WTC11 (cell line): ENCODE measurements at regions not wholly inside any gene's neighbourhood (a gene's known extent, or its start where the extent isn't known, plus 50 kb on each side); places are given as distances from the start of the nearest gene placed in this dataset.
A peak's percentile ranks its signal among the peaks of the same experiment; 100 is the strongest.
"Not testable (repeated sequence)": the region's sequence is repeated elsewhere in the genome, so short reads cannot be mapped to it uniquely, and the experiment has no call there.

Experiments
- ATAC-seq: fragments of 200-7000 bp; cut with Tn5 transposase; 2 replicates; pipeline ENCODE4 v1.10.0; 2021; ENCODE audit warnings: mild to moderate bottlenecking, moderate library complexity
- CTCF ChIA-PET: fragments of 300-600 bp; sonication (Branson Sonifier 250); formaldehyde crosslinking; loops from one replicate; lab custom pipeline; 2021; ENCODE audit warnings: antibody characterized with exemption; lab: Charles Lee
- POLR2A ChIA-PET: fragments of 350-600 bp; sonication (Branson Sonifier 250); formaldehyde crosslinking; loops from one replicate; lab custom pipeline; 2021; ENCODE audit warnings: antibody characterized with exemption; lab: Charles Lee
- DNase-seq: peaks from one replicate; pipeline ENCODE4 v3.0.0; 2021; ENCODE audit warnings: low spot score
- H3K27ac Mint-ChIP-seq: 2 replicates; pipeline ENCODE4 v1.8.0; 2021; ENCODE audit warnings: mixed read lengths
- H3K27me3 Mint-ChIP-seq: 2 replicates; pipeline ENCODE4 v1.8.0; 2021; ENCODE audit warnings: low read depth, mild to moderate bottlenecking, moderate library complexity, mixed read lengths
- H3K36me3 Mint-ChIP-seq: 2 replicates; pipeline ENCODE4 v1.8.0; 2021; ENCODE audit warnings: mixed read lengths
- H3K4me1 Mint-ChIP-seq: 2 replicates; pipeline ENCODE4 v1.8.0; 2022; ENCODE audit warnings: mixed read lengths
- H3K4me3 Mint-ChIP-seq: 2 replicates; pipeline ENCODE4 v1.8.0; 2021; ENCODE audit warnings: mild to moderate bottlenecking, moderate library complexity, mixed read lengths
- H3K9me3 Mint-ChIP-seq: 2 replicates; pipeline ENCODE4 v1.8.0; 2021; ENCODE audit warnings: mixed read lengths
- CBFB ChIP-seq: sonication (generic); formaldehyde crosslinking; IDR thresholded peaks from 2 replicates; pipeline ENCODE4 v1.8.1; 2022; ENCODE audit warnings: mild to moderate bottlenecking, low read depth, missing genetic modification reagents
- CREB1 ChIP-seq: sonication (generic); formaldehyde crosslinking; IDR thresholded peaks from 2 replicates; pipeline ENCODE4 v1.8.0; 2023; ENCODE audit warnings: mild to moderate bottlenecking, missing genetic modification reagents
- CREM ChIP-seq: sonication (generic); formaldehyde crosslinking; IDR thresholded peaks from 2 replicates; pipeline ENCODE4 v1.8.1; 2022; ENCODE audit warnings: mild to moderate bottlenecking, missing genetic modification reagents, moderate library complexity
- FOXK1 ChIP-seq: sonication (generic); formaldehyde crosslinking; IDR thresholded peaks from 2 replicates; pipeline ENCODE4 v1.8.0; 2022; ENCODE audit warnings: mild to moderate bottlenecking, moderate library complexity, missing genetic modification reagents
- JAZF1 ChIP-seq: fragments of 250-450 bp; sonication (Bioruptor Pico); IDR thresholded peaks from 2 replicates; pipeline ENCODE4 v1.9.0; 2021; ENCODE audit warnings: moderate library complexity, mild to moderate bottlenecking, inconsistent platforms
- KAT7 ChIP-seq: sonication (generic); formaldehyde crosslinking; IDR thresholded peaks from 2 replicates; pipeline ENCODE4 v1.8.1; 2023; ENCODE audit warnings: missing genetic modification reagents, mild to moderate bottlenecking, borderline replicate concordance
- NFATC4 ChIP-seq: fragments of 250-450 bp; sonication (Bioruptor Pico); IDR thresholded peaks from 2 replicates; pipeline ENCODE4 v1.9.0; 2021; ENCODE audit warnings: mild to moderate bottlenecking
- NR1H2 ChIP-seq: sonication (generic); formaldehyde crosslinking; IDR thresholded peaks from 2 replicates; pipeline ENCODE4 v1.9.0; 2021; ENCODE audit warnings: mild to moderate bottlenecking, moderate library complexity, missing genetic modification reagents
- PRRX2 ChIP-seq: fragments of 250-450 bp; sonication (Bioruptor Pico); IDR thresholded peaks from 2 replicates; pipeline ENCODE4 v1.8.0; 2021; ENCODE audit warnings: mild to moderate bottlenecking
- SP1 ChIP-seq: sonication (generic); formaldehyde crosslinking; conservative IDR thresholded peaks from 2 replicates; pipeline ENCODE4 v1.8.1; 2022; ENCODE audit warnings: missing genetic modification reagents
- ZBTB21 ChIP-seq: sonication (generic); formaldehyde crosslinking; IDR thresholded peaks from 2 replicates; pipeline ENCODE4 v1.8.1; 2023; ENCODE audit warnings: mild to moderate bottlenecking, missing genetic modification reagents, borderline replicate concordance
- ZNF416 ChIP-seq: fragments of 250-450 bp; sonication (Bioruptor Pico); IDR thresholded peaks from 2 replicates; pipeline ENCODE4 v1.9.0; 2021; ENCODE audit warnings: mild to moderate bottlenecking, inconsistent platforms
- TF ChIP-seq, protein P1 (sequence below): sonication (generic); formaldehyde crosslinking; IDR thresholded peaks from 2 replicates; pipeline ENCODE4 v1.8.0; 2022; ENCODE audit warnings: mild to moderate bottlenecking, missing genetic modification reagents
- TF ChIP-seq, protein P2 (sequence below): sonication (generic); formaldehyde crosslinking; IDR thresholded peaks from 2 replicates; pipeline ENCODE4 v1.8.0; 2022; ENCODE audit warnings: mild to moderate bottlenecking, missing genetic modification reagents
- TF ChIP-seq, protein P3 (sequence below): sonication (generic); formaldehyde crosslinking; IDR thresholded peaks from 2 replicates; pipeline ENCODE4 v1.8.1; 2022; ENCODE audit warnings: mild to moderate bottlenecking, moderate library complexity, missing genetic modification reagents
- TF ChIP-seq, protein P4 (sequence below): sonication (generic); formaldehyde crosslinking; IDR thresholded peaks from 2 replicates; pipeline ENCODE4 v1.8.1; 2023; ENCODE audit warnings: mild to moderate bottlenecking, missing genetic modification reagents, moderate library complexity
- TF ChIP-seq, protein P5 (sequence below): fragments of 250-450 bp; sonication (Bioruptor Pico); conservative IDR thresholded peaks from 2 replicates; pipeline ENCODE4 v1.9.0; 2021; ENCODE audit warnings: mild to moderate bottlenecking
- TF ChIP-seq, protein P6 (sequence below): fragments of 250-450 bp; sonication (Bioruptor Pico); IDR thresholded peaks from 2 replicates; pipeline ENCODE4 v1.9.0; 2021; ENCODE audit warnings: mild to moderate bottlenecking
- TF ChIP-seq, protein P7 (sequence below): sonication (generic); formaldehyde crosslinking; IDR thresholded peaks from 2 replicates; pipeline ENCODE4 v1.8.0; 2022; ENCODE audit warnings: mild to moderate bottlenecking, missing genetic modification reagents

DNA sequence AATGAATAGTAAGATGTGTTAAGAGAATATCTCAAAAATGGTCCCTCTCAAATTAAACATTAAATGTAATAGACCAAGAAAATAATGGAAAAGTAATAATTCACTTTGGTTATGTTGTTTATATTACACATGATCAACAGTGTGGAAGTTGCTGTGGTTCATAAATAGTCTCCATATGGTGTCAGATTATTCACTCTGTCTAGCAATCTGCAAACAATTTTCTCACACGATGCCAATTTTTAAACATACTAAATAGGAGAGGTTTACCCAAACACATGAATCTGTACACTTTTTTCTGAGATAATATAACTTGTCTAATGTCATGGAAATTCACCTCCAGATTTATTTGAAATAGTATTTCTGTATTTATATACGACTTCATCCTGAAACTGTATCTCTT is 217.4 kb upstream of the FBXL7 start:
- ATAC-seq, result no peak
- no peak overlapping the region for H3K27ac Mint-ChIP-seq
- H3K9me3 Mint-ChIP-seq, result peaks cover 5% of the 10 kb centered on the region
- H3K4me1 Mint-ChIP-seq, result peaks cover 7% of the 10 kb centered on the region
- ChIA-PET POLR2A (no interaction called here), CTCF (no interaction called here)
- DNase-seq, result no peak
- H3K27me3 Mint-ChIP-seq, result no peaks in the 10 kb centered on the region
- no peaks in the 10 kb centered on the region for H3K36me3 Mint-ChIP-seq
- H3K4me3 Mint-ChIP-seq, result no peak overlapping the region
- TF ChIP-seq CREB1, result no peak
- TF ChIP-seq, protein P1, sequence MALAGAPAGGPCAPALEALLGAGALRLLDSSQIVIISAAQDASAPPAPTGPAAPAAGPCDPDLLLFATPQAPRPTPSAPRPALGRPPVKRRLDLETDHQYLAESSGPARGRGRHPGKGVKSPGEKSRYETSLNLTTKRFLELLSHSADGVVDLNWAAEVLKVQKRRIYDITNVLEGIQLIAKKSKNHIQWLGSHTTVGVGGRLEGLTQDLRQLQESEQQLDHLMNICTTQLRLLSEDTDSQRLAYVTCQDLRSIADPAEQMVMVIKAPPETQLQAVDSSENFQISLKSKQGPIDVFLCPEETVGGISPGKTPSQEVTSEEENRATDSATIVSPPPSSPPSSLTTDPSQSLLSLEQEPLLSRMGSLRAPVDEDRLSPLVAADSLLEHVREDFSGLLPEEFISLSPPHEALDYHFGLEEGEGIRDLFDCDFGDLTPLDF (CRISPR knock-in tag), result no peak
- no peak for TF ChIP-seq NR1H2 (CRISPR knock-in tag)
- TF ChIP-seq, protein P2, sequence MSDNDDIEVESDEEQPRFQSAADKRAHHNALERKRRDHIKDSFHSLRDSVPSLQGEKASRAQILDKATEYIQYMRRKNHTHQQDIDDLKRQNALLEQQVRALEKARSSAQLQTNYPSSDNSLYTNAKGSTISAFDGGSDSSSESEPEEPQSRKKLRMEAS (CRISPR knock-in tag), result no peak
- TF ChIP-seq CBFB (CRISPR knock-in tag), result no peak
- TF ChIP-seq FOXK1 (CRISPR knock-in tag), result no peak
- no peak for TF ChIP-seq SP1 (CRISPR knock-in tag)
- TF ChIP-seq, protein P3, sequence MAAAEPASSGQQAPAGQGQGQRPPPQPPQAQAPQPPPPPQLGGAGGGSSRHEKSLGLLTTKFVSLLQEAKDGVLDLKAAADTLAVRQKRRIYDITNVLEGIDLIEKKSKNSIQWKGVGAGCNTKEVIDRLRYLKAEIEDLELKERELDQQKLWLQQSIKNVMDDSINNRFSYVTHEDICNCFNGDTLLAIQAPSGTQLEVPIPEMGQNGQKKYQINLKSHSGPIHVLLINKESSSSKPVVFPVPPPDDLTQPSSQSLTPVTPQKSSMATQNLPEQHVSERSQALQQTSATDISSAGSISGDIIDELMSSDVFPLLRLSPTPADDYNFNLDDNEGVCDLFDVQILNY, result no peak
- TF ChIP-seq, protein P4, sequence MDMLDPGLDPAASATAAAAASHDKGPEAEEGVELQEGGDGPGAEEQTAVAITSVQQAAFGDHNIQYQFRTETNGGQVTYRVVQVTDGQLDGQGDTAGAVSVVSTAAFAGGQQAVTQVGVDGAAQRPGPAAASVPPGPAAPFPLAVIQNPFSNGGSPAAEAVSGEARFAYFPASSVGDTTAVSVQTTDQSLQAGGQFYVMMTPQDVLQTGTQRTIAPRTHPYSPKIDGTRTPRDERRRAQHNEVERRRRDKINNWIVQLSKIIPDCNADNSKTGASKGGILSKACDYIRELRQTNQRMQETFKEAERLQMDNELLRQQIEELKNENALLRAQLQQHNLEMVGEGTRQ, result no peak
- no peak for TF ChIP-seq ZBTB21
- no peak for TF ChIP-seq NFATC4
- TF ChIP-seq KAT7, result no peak
- TF ChIP-seq, protein P5, sequence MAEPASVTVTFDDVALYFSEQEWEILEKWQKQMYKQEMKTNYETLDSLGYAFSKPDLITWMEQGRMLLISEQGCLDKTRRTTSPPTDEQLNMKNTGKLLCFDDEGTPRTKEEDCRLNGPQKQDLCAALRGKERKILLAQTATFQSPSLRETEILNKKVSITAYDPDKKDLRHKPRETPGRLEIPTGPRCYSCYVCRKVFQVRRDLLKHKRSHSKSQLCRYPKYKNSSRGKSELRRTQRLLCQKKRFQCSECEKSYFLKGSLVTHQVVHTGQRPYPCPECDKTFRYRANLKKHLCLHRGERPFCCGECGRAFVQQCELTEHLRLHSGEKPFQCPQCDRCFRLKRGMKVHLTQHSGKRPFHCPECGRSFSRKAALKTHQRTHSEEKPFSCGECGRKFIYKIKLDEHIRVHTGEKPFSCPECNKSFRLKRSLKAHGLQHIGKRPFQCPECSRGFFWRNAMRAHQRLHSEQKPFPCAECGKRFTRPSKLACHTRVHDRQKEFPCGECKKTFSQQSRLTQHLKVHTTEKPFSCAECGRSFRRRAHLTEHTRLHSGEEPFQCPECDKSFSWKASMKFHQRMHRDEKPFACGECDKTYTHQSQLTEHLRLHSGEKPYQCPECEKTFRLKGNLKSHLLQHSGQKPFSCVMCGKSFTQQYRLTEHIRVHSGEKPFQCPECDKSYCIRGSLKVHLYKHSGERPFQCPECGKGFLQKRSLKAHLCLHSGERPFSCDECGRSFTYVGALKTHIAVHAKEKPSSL (CRISPR knock-in tag), result no peak
- TF ChIP-seq PRRX2 (CRISPR knock-in tag), result no peak
- TF ChIP-seq, protein P6, sequence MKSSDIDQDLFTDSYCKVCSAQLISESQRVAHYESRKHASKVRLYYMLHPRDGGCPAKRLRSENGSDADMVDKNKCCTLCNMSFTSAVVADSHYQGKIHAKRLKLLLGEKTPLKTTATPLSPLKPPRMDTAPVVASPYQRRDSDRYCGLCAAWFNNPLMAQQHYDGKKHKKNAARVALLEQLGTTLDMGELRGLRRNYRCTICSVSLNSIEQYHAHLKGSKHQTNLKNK (CRISPR knock-in tag), result no peak
- no peak for TF ChIP-seq ZNF416 (CRISPR knock-in tag)
- TF ChIP-seq JAZF1 (CRISPR knock-in tag), result no peak
- no peak for TF ChIP-seq CREM (CRISPR knock-in tag)
- TF ChIP-seq, protein P7, sequence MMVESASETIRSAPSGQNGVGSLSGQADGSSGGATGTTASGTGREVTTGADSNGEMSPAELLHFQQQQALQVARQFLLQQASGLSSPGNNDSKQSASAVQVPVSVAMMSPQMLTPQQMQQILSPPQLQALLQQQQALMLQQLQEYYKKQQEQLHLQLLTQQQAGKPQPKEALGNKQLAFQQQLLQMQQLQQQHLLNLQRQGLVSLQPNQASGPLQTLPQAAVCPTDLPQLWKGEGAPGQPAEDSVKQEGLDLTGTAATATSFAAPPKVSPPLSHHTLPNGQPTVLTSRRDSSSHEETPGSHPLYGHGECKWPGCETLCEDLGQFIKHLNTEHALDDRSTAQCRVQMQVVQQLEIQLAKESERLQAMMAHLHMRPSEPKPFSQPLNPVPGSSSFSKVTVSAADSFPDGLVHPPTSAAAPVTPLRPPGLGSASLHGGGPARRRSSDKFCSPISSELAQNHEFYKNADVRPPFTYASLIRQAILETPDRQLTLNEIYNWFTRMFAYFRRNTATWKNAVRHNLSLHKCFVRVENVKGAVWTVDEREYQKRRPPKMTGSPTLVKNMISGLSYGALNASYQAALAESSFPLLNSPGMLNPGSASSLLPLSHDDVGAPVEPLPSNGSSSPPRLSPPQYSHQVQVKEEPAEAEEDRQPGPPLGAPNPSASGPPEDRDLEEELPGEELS, result no peak
- TF ChIP-seq, all 79 proteins: peak for 0

DNA sequence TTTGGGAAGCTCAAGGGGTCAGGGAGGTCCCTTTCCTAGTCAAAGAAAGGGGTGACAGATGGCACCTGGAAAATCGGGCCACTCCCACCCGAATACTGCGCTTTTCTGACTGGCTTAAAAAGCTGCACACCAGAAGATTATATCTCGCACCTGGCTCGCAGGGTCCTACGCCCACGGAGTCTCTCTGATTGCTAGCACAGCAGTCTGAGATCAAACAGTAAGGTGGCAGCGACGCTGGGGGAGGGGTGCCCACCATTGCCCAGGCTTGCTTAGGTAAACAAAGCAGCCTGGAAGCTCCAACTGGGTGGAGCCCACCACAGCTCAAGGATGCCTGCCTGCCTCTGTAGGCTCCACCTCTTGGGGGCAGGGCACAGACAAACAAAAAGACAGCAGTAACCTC is 228.4 kb upstream of the FBXL7 start:
- Mint-ChIP-seq H3K27me3 (peaks cover 15% of the 10 kb centered on the region; the same call in 1 of the 2 replicates), H3K9me3 (peaks cover 14% of the 10 kb centered on the region), H3K4me3 (peak overlapping the region; percentile 49), H3K4me1 (peaks cover 15% of the 10 kb centered on the region)
- ATAC-seq, POLR2A ChIA-PET, H3K27ac Mint-ChIP-seq, H3K36me3 Mint-ChIP-seq: not testable (repeated sequence)
- DNase-seq, result peak; percentile 45
- CTCF ChIA-PET, result interaction anchor here (1.1 kb wide), 1 partner anchor 165 kb away, joined by 3 read pairs; no protein-coding TSS in a partner anchor
- 0 out of 2 replicates have a peak, but pooled peaks have one; percentile 22 for TF ChIP-seq SP1 (CRISPR knock-in tag)
